Pancreas (tissue), 10 donors: ENCODE measurements at regions not wholly inside any gene's neighbourhood (a gene's known extent, or its start where the extent isn't known, plus 50 kb on each side); places are given as distances from the start of the nearest gene placed in this dataset.

Experiments
- ATAC-seq, 4 donors: fragments of 200-7000 bp; cut with Tn5 transposase; one replicate each; pipeline versions ENCODE4 v1.8.0 to v1.9.1; 2020; ENCODE audit warnings: mild to moderate bottlenecking in 4 of 4, moderate library complexity in 4 of 4
- DNase-seq, 6 donors: peaks; one replicate each; pipeline ENCODE4 v3.0.0-alpha.2; 2020
- FAIRE-seq: peaks from 2 replicates; lab custom pipeline; 2012; peaks lifted over from hg19 to GRCh38; lab: Jason Lieb, UNC
- H3K27ac ChIP-seq, 4 donors: fragments of 200-600 bp; sonication (generic); 1 replicate in 3 of 4; 2 replicates in 1 of 4; pipeline versions ENCODE4 v1.5.0 to v1.8.0; 2020
- H3K27me3 ChIP-seq, 4 donors: fragments of 200-600 bp; one replicate each; pipeline ENCODE4 v1.8.0; 2021
- H3K36me3 ChIP-seq, 3 donors: fragments of 200-600 bp; sonication (generic) in 1 of 3; one replicate each; pipeline versions ENCODE4 v1.5.0 to v1.8.0; 2020 to 2021
- H3K4me1 ChIP-seq, 3 donors: fragments of 200-600 bp; one replicate each; pipeline ENCODE4 v1.8.0; 2021
- H3K4me3 ChIP-seq, 4 donors: fragments of 200-600 bp; sonication (generic) in 2 of 4; one replicate each; pipeline versions ENCODE4 v1.5.0 to v1.8.0; 2020 to 2021
- H3K9me3 ChIP-seq, 4 donors: fragments of 200-600 bp; one replicate each; pipeline ENCODE4 v1.8.0; 2021
- CTCF ChIP-seq, 4 donors: fragments of 200-600 bp; sonication (generic) in 3 of 4; IDR thresholded peaks; one replicate each; pipeline versions ENCODE4 v1.5.0 to v1.8.0; 2021; ENCODE audit warnings: antibody characterized with exemption in 4 of 4
- WGBS, 2 donors: extraction: QIAGEN DNeasy Blood & Tissue Kit; methylation state at CpG; one replicate each; pipeline ENCODE4 v1.1.7; 2013; 5-methylcytosine and 5-hydroxymethylcytosine counted together
- intact Hi-C, 3 donors: fragments of 100-400 bp; cut with DNase I; formaldehyde crosslinking; loops; one replicate each; pipeline versions ENCODE4 v1.11.1 to v1.14.2; 2022
- donor health status: healthy with polysubstance abuse.
- donor health status: DM: no; HTN: no; CAD: no; lungs with moderate emphysema.
- donor health status: DM: no; HTN: no; CAD: no.
- donor health status: control.
- donor health status: control.
- donor health status: Bipolar disorder and iron deficiency.
- donor health status: DM: yes; HTN: yes; CAD: no.
- donor health status: DM: no; HTN: no; CAD: no.
- donor health status: DM: no; HTN: no; CAD: no.
- donor health status: DM: yes; HTN: yes; CAD: no.

GRCh38 chr3:65039754-65040210 is 352.0 kb upstream of the ADAMTS9 start:
- no peaks in the 10 kb centered on the region for H3K9me3 ChIP-seq
- intact Hi-C loops, result no loop called here
- no peaks in the 10 kb centered on the region for H3K36me3 ChIP-seq
- peak in 2 of 4 donors; percentile 18 to 39 for ATAC-seq
- no peak for TF ChIP-seq CTCF (IDR thresholded peaks at IDR 0.05)
- no peaks in the 10 kb centered on the region for H3K27me3 ChIP-seq
- WGBS, 2 donors, result 91 to 95% methylated on average over 6 of the region's 6 CpGs
- no peak overlapping the region for H3K27ac ChIP-seq
- no peak for DNase-seq
- no peaks in the 10 kb centered on the region for H3K4me1 ChIP-seq
- FAIRE-seq, result no peak
- no peak overlapping the region for H3K4me3 ChIP-seq

GRCh38 chr3:65037861-65038260 is 350.1 kb upstream of the ADAMTS9 start:
- Histone ChIP-seq H3K4me1 (no peaks in the 10 kb centered on the region), H3K4me3 (no peak overlapping the region), H3K36me3 (no peaks in the 10 kb centered on the region), H3K9me3 (no peaks in the 10 kb centered on the region), H3K27ac (no peak overlapping the region), H3K27me3 (no peaks in the 10 kb centered on the region)
- no peak for FAIRE-seq
- 80 to 82% methylated on average over 2 of the region's 2 CpGs for WGBS, 2 donors
- intact Hi-C loops, result no loop called here
- no peak for ATAC-seq
- no peak for DNase-seq
- no peak for TF ChIP-seq CTCF (IDR thresholded peaks at IDR 0.05)

GRCh38 chr3:65035246-65035645 is 347.4 kb upstream of the ADAMTS9 start:
- no peaks in the 10 kb centered on the region for H3K9me3 ChIP-seq
- H3K27me3 ChIP-seq, result no peaks in the 10 kb centered on the region
- WGBS, 2 donors, result 89 to 96% methylated on average over 2 of the region's 2 CpGs
- no peaks in the 10 kb centered on the region for H3K4me1 ChIP-seq
- H3K27ac ChIP-seq, result no peak overlapping the region
- TF ChIP-seq CTCF (IDR thresholded peaks at IDR 0.05), result no peak
- intact Hi-C loops, result no loop called here
- no peak for DNase-seq
- no peak overlapping the region for H3K4me3 ChIP-seq
- ATAC-seq, result no peak
- no peaks in the 10 kb centered on the region for H3K36me3 ChIP-seq
- no peak for FAIRE-seq

GRCh38 chr3:65033576-65033975 is 345.8 kb upstream of the ADAMTS9 start:
- no peaks in the 10 kb centered on the region for H3K36me3 ChIP-seq
- DNase-seq, result no peak
- no peaks in the 10 kb centered on the region for H3K9me3 ChIP-seq
- TF ChIP-seq CTCF (IDR thresholded peaks at IDR 0.05), result no peak
- no peak for ATAC-seq
- no peaks in the 10 kb centered on the region for H3K4me1 ChIP-seq
- no peaks in the 10 kb centered on the region for H3K27me3 ChIP-seq
- no peak overlapping the region for H3K4me3 ChIP-seq
- FAIRE-seq, result no peak
- H3K27ac ChIP-seq, result no peak overlapping the region
- intact Hi-C loops, result no loop called here
- WGBS, 2 donors, result 75 to 97% methylated on average over 2 of the region's 2 CpGs

GRCh38 chr3:65030847-65031463 is 343.2 kb upstream of the ADAMTS9 start:
- no peak for TF ChIP-seq CTCF (IDR thresholded peaks at IDR 0.05)
- Histone ChIP-seq H3K36me3 (no peaks in the 10 kb centered on the region), H3K4me3 (no peak overlapping the region), H3K4me1 (no peaks in the 10 kb centered on the region), H3K27ac (no peak overlapping the region), H3K27me3 (no peaks in the 10 kb centered on the region), H3K9me3 (no peaks in the 10 kb centered on the region)
- DNase-seq (no peak), FAIRE-seq (no peak), ATAC-seq (peak in 1 of 4 donors; percentile 18)
- WGBS, 2 donors, result 95 to 97% methylated on average over 3 of the region's 3 CpGs
- intact Hi-C loops, result no loop called here
